MM.1S (cell line): ENCODE measurements at regions not wholly inside any gene's neighbourhood (a gene's known extent, or its start where the extent isn't known, plus 50 kb on each side); places are given as distances from the start of the nearest gene placed in this dataset.

Experiments used
- EZH2 ChIP-seq: fragments of 300-600 bp; sonication (generic); optimal IDR thresholded peaks from 2 replicates; pipeline ENCODE3; 2017; ENCODE audit warnings: low read depth, mild to moderate bottlenecking, antibody characterized with exemption, low read length, mixed read lengths
- EZH2phosphoT487 ChIP-seq: fragments of 300-600 bp; sonication (generic); IDR thresholded peaks from 2 replicates; pipeline ENCODE4 v1.6.1; 2018; ENCODE audit warnings: antibody characterized with exemption, low read length
- TF ChIP-seq, protein P1 (sequence below): fragments of 300-600 bp; sonication (generic); IDR thresholded peaks from 2 replicates; pipeline ENCODE4 v1.5.1; 2016; ENCODE audit warnings: antibody characterized with exemption, low read length, mixed read lengths

DNA sequence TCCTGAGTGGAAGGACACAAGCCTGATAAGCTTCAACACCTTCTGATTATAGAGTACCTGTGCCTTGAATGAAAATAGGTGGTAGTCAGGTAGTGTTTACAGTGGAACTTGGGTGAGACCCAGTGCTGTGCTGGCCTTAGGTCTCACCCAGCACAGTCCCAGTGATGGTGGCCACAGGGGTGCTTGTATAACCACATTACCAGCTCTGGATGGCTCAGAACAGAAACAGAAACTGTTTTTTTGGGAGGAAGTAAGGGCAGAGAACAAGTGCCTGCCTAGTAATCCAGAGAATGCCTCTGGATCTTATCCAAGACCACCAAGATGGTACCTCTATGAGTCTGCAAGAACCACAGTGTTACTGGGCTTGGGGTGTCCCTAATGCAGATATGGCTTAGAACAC, 171.5 kb upstream of the DIPK2B start:
- TF ChIP-seq, protein P1, sequence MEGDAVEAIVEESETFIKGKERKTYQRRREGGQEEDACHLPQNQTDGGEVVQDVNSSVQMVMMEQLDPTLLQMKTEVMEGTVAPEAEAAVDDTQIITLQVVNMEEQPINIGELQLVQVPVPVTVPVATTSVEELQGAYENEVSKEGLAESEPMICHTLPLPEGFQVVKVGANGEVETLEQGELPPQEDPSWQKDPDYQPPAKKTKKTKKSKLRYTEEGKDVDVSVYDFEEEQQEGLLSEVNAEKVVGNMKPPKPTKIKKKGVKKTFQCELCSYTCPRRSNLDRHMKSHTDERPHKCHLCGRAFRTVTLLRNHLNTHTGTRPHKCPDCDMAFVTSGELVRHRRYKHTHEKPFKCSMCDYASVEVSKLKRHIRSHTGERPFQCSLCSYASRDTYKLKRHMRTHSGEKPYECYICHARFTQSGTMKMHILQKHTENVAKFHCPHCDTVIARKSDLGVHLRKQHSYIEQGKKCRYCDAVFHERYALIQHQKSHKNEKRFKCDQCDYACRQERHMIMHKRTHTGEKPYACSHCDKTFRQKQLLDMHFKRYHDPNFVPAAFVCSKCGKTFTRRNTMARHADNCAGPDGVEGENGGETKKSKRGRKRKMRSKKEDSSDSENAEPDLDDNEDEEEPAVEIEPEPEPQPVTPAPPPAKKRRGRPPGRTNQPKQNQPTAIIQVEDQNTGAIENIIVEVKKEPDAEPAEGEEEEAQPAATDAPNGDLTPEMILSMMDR: no peak
- TF ChIP-seq EZH2phosphoT487 (no peak), EZH2 (no peak)
